GM19438 (cell line): ENCODE measurements at regions not wholly inside any gene's neighbourhood (a gene's known extent, or its start where the extent isn't known, plus 50 kb on each side); places are given as distances from the start of the nearest gene placed in this dataset.

Experiments
- ATAC-seq: cut with Tn5 transposase; IDR thresholded peaks from one replicate; pipeline ENCODE4 v1.9.1; 2021; ENCODE audit warnings: low read depth; ENCODE audit not compliant: unreplicated experiment

DNA sequence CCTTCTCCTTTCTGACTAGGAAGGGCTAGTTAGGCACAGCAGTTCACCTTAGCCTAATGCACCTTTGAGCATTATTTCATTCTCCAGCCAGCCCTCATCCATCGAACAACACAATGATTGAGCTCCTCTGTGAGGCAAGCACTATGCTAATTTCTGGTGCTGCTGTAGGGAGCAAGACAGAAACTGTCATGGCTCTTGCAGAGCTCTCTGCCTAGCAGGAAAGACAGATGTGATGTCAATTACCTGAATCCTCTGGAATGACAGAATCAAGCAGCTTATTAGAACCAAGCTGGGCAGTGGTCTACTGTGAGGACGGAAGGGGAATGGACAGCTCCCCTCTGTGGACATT lies 256.1 kb upstream of the NOCT start:
- ATAC-seq, result no peak

DNA sequence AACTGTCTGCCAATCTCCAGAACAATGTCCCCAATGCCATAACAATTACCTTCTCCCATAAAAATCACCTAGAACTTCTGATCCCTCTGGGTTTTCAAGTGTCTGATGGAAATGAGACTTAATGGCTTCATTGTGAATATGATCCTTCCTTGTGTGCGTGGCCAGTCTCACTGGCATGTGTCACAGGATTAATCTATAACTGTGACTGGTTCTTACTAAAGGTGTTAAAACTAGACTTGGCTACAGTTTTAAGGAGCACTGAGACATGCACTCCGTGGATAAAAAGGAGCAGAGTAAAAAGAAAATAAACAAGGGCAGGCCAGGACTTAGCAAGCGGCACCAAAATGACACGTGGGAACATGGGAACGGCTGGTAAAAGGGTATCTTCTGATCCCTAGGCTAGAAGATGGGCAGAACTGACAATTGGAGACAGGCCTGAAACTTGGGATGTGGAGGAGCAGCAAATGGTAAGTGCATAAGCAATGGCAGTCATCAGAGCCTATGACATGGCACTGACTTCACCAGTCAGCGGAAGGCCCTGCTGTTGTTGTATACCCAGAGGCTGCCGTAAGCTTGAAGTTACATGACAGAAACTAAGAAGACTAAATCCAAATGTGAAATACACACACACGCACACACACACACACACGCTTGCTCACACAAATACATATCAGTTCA lies 256.6 kb upstream of the NOCT start:
- ATAC-seq, result no peak

DNA sequence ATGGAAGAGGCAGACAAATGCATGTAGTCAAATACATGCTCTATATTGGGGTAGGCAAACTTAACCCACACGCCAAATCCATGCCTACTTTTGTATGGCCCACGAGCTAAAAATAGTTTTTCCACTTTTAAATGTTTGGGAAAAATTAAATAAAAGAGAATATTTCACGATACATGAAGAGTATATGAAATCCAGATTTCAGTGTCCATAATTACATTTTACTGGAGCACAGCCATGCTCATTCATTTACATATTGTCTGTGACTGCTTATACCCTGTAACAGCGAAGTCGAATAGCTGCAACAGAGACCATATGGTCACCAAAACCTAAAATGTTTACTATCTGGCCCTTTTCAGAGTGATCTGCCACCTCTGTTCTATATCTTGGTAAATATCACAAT lies 257.4 kb upstream of the NOCT start:
- ATAC-seq, result no peak

DNA sequence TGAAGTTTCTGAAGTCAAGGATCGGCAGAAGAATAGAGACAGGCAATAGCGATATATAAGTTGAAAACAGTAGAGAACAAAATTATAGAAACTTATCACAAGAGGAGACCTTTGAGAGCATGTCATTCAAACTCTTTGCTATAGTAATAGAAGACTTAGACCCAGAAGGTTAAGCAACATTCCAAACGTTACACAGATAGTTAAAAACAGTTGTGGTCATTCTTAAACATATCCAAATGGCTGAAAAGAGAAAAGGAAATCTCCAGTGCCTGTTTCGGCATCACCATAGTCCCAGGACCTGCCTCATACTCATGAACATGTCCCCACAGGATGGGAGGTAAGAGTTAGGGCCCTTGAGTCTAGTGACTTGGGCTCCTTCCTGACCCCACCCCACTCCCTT lies 258.1 kb upstream of the NOCT start:
- ATAC-seq, result no peak

DNA sequence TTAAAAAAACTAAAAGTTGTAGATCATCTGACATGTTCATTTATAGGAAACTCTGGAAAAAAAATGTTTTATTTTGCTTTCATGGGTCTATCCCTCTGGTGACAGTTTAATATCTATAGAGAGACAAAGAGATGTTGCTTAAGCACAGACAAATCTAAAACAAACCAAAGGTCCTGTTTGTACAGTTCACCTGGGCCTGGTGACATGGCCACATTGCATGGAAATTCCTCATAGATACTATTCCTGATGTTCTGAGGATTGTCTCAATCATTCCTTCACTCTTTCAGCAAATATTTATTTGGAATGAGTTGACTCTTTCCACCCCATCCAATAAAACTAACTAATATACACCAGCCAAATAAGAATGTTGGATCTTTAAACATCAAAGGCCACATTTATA lies 259.1 kb upstream of the NOCT start:
- no peak for ATAC-seq

DNA sequence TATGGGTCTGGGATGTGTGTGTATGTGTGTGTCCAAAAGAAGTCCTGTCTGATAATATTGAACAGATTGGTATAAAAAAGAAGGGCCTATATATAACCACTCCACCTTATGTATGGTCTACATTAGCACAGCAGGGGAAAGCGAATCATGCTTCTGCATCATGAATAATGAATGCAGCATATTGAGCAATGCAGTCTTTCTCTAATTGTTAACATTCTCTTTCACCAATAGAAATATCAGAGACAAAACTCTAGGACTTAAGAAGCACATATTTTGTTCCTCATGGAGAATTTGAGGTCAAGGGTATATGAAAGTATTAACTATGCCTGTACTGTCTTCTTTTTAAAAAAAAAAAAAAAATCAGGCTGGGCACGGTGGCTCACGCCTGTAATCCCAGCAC lies 264.3 kb upstream of the NOCT start:
- no peak for ATAC-seq

DNA sequence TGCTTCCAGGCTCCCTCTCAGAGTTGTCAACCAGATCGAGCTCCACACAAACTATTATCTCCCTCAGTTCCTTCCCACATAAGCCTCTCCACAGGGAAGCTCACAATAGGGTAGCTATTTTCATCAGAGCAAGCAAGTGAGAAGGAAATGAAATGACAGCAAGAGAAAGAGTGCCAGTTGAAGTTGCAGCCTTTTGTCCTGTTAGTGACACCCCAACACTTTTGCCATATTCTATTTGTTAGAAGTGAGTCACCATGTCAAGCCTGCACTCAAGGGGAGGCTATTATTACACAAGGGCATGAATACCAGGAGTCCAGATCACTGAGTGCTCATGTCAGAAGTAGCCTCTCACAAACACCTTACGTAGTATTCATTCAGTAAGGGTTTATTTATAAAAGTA lies 266.3 kb upstream of the NOCT start:
- no peak for ATAC-seq

DNA sequence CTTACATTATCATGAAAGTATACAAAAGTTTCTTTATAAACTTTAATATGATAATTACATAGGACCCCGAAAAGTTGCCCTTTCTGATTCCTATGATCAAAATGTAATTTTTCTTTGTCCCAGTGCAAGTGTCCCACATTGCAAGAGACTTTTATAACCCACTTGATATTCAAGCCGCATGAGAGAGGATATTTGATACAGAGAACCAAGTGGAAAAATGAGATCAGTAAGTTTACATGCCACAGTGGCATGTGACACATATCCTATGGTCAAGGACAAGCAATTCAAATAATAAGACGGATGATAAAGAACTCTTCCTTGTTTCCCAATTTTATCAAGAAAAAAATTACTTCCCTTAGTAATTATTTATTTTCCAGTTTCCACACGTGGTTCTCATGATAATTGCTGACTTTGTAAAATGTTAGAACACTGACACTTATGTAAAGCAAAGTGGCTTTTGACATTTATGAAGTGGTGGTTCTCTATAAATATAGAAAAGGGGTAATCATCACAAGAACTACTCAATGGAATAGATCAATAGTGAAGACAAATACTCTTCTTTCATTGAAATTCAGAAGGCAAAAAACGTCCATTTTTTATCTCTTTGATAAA lies 273.7 kb upstream of the NOCT start:
- no peak for ATAC-seq

DNA sequence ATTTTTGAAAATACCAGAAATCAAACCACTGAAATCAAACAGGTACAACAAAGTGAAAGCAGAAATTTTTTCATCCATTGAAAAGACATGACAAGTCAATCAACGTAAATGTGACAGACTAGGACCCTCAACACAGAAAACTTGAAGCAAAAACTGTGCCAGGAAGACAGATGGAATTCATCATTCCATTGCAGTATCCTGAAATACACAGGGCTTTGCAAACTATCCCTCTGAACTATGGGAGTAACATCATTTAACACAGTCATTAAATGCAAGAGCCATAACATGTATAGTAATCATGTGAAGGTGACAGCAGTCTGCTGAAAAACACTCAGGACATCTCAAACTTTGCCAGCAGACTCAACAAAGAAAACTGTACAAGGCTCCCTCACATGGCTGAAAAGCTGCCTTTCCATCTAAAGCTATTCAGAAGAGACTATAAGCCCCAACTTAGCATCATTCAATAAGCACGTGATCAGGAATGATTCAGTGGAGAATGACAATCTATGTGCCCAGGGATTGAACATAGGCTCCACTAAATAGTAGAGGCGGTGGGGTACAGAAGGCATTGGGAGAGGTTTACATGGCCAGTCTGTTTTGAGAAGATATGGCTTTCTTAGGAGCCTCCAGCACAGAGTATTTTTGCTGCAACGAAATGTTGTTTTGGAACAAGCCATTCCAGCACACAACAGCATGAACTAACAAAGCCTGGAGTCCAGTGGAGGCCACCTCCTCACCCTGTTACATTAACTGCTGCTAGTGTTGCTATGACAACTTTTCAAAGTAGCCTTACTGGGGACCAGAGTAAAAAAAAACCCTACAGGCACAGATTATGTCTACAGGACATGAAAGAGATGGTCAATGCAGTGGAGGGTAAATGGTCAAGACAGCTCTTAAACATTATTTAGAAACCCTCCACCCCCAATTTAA lies 274.5 kb upstream of the NOCT start:
- ATAC-seq, result no peak

DNA sequence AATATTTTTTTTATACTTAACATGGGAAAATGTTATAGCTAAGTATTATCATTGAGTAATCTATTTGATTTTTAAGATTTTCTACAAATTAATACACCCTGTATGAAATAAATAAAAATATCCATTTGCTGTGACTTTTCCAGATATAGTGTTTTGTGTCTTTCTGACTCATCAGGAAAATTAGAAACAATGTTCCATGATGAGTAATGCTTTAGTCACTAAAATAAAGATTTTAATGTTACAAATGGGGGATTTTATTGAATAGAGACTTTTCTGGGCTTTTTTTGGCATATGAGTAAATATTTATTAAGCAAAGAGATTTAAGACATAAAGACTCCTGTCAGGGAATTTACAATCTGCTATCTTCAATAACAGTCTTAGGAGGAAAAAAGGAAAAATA lies 279.2 kb upstream of the NOCT start:
- ATAC-seq, result no peak

DNA sequence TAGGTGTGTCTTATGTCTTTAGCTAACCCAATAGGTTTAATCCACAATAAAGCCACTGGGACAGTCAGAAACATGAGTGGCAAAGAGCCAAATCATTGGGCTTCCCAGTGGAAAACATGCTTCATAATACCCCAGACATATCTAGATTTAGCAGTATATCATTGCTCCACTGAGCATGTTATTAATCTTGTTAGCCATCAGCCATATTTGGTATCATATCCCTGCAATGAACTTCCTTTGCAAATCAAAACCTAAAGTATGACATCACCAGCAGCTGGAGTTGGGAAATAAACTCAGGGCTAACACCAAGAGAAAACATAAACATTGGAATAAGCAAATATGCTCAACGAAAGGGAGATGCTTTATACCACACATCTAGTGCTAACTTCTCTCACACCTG lies 280.8 kb upstream of the NOCT start:
- no peak for ATAC-seq

DNA sequence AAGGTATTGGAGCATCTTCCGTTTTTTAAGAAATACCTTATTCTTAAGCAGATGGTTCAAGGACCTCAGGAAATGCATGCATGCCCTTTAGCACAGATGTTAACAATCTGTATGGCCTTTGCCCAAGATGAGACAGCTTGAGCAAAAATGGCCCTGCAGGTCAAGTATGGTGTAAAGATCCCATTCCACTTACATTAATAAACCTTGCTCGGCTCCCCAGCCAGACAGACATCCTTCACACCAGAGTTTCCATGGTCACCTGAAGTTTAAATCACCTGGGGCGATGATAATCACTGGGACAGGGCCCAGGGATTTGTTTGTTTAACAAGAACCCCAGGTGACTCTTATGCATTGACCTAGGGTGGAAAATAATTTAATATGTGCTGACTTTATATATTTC lies 287.0 kb upstream of the NOCT start:
- ATAC-seq, result no peak

DNA sequence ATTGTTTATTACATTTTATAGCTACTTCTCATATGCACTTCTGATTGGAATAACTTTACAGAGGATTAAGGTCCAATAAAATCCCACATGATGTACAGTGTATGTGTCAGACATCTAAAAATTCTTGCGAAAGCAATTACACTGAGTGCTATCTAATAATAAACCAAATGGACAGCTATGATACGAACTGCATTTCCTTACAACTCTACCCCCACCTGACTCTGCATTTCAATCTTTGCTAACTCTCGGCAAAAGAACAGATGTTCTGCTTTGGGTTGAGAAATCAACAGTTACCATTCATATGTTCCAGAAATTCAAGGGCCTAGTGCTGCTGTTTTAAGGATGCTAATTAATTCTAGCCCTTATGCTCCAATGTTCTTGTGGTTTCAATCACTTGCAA lies 287.9 kb upstream of the NOCT start:
- ATAC-seq, result no peak

DNA sequence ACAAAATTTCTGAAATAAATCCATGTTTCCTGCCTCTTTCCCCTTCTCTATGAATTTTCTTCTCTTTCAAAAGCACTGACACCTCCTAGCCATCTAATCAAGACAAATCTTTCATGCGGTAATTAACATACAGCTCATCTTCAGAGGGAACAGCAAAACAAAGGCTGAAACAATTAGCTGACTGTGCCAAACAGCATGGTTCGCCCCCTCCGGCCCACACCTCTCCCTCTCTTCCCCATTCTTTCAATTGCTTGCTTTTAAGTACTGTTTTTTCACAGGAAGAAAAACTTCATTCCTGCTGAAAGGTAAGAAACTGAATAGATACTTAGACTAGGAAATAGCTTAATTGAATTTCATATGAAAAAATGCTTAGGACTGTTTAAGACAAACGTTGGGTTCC lies 291.1 kb upstream of the NOCT start:
- no peak for ATAC-seq

DNA sequence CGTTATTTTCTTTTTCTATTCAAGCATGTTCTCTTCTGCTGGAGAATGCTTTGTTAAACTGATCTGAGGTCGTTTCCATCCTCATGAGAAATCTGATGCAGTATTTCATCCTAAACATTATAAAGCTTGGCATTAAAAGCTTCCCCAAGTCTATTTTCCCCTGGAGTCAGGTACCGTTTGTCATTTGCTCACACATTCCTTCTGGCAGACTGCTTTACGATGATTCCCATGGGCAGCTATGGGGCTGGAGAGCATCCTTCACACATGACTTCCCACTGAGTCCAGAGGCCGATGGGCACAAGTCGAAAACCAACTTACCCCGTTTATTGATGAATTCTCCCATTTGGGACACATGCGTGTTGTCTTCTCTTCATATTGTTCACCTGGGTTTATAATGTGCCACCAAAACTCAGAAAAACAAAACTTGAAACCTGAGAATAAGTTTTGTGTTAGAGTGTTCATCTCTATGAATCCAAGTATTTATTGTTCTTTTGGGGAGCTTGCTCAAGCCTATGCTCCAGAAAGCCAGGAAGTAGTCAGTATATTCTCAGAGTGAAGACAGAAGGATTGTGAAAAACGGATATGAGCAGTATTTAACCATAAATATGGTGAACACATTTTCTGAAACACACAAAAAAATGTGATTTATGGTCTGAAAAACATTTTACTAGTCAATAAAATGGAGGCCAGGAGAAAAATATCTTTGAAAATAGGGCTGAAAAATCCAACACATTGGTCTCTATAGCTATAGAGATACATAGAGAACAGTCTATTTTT lies 298.8 kb upstream of the NOCT start:
- no peak for ATAC-seq

DNA sequence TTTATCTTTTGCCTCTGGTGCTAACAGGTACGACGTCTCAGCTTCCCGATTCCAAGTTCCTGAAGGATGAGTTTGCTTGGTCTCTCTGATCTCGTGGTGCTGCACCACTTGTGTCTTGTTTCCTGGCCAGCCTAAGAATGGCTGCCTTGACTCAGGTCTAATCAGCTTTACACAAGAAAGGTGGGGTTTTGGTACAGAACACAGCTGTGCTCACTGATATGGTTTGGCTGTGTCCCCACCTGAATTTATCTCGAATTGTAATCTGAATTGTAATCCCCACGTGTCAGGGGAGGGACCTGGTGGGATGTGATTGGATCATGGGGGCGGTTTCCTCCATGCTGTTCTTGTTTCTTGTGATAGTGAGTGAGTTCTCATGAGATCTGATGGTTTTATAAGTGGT lies 305.3 kb upstream of the NOCT start:
- no peak for ATAC-seq

DNA sequence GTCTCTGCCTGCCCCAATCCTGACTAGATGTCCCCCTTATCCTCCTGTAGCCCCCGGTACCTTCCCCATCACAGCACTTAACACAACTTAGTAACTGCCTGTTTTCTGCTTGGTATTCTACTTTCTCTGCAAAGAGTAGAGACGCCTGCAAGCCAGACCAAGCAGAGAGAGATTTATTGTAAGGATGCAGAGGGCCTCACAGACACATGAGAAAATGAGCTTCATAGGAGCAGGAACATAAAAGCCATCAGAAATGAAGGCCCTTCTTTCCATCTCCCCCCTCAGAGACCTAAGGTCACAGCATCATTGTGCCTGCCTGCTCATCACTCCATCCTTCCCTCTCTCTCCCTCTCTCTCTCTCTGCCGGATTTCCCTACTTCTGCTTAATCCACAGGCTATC lies 305.7 kb upstream of the NOCT start:
- ATAC-seq, result no peak

DNA sequence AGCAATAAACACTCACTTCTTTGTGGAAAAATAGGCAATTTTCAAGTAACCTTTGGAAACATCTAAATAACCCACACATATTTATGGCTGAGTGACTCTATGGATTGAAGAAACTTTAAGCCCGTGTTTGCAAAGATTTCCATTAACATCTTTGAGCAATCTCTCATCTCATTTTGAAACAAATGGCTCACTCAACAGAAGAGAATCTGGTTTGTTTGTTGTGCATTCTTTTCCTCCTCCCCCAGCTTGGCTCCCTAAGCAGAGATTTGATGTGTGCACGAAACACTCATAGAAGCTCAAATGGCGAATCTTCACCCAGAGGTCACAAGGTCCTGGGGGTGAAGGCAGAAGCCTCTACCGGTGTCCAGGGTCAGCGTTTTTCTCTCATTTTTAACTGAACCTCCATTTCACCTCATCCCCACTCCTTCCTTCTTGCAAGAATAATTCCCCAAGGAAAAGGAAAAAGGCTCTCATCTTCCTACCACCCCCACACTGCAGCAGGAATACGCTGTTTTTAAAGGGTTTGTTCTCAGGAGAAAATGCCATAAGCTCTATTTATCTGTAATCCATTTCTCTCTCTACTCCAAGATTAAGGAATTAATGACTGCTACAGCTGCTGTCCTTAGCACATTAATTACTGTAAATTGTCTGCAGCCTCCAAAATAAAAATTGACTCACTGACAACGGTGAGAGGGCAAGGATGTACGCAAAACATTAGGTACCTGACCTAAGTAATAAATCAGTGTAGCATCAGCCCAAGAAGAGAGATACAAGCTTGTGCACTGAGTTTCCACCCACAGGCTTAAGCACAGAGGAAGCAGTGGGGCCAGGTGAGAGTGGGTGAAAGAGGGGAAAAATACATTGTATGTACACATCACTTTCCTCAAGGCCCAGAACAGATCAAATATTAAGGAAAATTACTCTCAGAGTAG lies 307.6 kb upstream of the NOCT start:
- no peak for ATAC-seq

DNA sequence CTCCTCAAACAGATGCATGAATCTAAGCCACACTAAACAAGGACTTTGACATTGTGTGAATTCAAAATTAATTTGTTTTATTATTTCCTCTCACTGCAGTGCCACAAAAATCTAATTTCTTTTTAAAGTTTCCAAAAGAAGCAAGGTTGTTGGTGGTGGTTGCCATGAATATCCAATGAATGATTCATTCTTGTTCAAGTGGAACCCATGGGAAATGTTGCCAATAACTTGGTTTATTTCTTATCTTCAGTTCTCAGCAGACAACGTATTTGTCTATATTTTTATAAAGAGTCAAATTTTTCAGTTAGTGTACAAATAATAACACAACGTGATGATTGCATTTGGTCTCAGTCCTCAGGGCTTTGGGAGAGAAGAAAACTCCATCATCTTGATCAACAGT lies 309.4 kb upstream of the NOCT start:
- ATAC-seq, result no peak

DNA sequence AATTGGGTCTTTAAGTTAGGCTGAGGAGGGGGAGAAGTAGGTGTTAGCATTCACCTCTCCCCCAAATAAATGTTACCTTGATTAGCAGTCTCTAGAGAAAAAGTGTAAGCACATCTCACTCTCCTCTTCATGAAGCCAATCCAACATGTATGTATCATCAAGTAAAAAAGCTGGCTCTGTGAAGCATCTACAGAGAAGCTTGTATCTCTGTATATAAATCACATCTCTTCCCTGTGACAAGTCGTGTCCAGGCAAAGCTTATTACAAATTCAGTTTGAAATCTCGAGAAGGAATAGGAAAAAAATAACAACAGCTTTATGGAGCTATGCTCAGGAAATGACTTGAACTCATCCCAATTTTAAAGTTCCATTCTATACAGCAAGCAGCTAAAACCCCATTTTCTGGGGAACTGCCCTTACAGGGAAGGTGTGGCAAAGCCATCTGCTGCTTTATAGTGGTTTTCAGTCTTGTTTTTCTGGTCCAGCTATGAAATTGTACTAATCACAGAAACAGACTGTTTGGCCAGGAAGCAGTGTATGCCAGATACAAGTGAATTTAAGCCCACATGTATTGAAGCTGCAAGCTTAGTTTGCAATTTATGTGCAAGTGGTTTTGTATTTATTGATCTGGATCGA lies 313.3 kb upstream of the NOCT start:
- ATAC-seq, result no peak
